ENCODE measurements at regions not wholly inside any gene's neighbourhood (a gene's known extent, or its start where the extent isn't known, plus 50 kb on each side); places are given as distances from the start of the nearest gene placed in this dataset.

DNA sequence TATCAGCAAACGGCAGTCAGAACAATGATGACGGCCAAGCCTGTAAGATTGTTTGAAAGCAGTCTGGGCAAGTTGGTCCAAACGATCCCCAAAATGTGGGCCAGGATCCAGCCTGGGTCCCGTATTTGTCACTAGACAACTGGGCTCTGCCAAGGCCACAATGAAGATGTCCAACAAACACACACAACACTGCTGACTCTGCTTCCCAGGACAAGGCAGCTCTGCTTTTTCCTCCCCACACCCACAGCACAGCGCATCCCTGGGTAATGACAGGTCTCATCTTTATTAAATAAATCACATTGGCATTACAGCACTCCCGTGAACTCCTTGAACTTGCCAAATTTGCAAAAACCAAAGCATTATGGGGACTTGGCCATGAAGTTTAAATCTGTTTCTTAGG lies 424.1 kb upstream of the ACTBL2 start:
- TF ChIP-seq, protein P1, sequence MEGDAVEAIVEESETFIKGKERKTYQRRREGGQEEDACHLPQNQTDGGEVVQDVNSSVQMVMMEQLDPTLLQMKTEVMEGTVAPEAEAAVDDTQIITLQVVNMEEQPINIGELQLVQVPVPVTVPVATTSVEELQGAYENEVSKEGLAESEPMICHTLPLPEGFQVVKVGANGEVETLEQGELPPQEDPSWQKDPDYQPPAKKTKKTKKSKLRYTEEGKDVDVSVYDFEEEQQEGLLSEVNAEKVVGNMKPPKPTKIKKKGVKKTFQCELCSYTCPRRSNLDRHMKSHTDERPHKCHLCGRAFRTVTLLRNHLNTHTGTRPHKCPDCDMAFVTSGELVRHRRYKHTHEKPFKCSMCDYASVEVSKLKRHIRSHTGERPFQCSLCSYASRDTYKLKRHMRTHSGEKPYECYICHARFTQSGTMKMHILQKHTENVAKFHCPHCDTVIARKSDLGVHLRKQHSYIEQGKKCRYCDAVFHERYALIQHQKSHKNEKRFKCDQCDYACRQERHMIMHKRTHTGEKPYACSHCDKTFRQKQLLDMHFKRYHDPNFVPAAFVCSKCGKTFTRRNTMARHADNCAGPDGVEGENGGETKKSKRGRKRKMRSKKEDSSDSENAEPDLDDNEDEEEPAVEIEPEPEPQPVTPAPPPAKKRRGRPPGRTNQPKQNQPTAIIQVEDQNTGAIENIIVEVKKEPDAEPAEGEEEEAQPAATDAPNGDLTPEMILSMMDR (IDR thresholded peaks at IDR 0.05): no peak
- no peak for TF ChIP-seq POLR2A (IDR thresholded peaks at IDR 0.05)
- 81 to 82% methylated on average over 6 of the region's 6 CpGs for WGBS, 2 donors
- intact Hi-C loops (cut with DNase I; ENCODE audit: low total_unique reads): no loop called here
- H3K4me3 ChIP-seq (ENCODE audit: low read depth, poor library complexity, severe bottlenecking): no peak overlapping the region
- no peak for DNase-seq (ENCODE audit: low spot score in 2 of 2)

DNA sequence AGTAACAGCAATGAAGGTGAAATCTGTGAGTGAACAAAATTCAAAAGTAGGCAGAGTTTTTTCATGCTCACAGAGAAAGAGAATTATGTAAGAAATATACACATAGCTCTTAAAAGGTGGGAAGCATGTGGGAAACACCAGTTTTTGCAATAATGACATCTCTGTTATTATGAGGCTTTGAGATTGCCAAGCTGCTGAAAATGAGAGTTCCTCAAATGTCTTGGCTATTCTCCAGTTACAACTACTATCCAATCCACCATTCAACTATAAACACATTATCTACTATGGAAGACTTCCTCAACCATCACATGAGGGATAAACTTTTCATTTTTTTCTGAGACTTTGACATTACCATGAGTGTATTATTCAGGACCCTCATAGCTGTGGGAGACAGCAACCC lies 420.8 kb upstream of the ACTBL2 start:
- intact Hi-C loops (cut with DNase I; ENCODE audit: low total_unique reads): no loop called here
- H3K4me3 ChIP-seq (ENCODE audit: low read depth, poor library complexity, severe bottlenecking): no peak overlapping the region
- TF ChIP-seq, protein P1 (IDR thresholded peaks at IDR 0.05): no peak
- TF ChIP-seq POLR2A (IDR thresholded peaks at IDR 0.05): no peak
- DNase-seq (ENCODE audit: low spot score in 2 of 2): no peak

DNA sequence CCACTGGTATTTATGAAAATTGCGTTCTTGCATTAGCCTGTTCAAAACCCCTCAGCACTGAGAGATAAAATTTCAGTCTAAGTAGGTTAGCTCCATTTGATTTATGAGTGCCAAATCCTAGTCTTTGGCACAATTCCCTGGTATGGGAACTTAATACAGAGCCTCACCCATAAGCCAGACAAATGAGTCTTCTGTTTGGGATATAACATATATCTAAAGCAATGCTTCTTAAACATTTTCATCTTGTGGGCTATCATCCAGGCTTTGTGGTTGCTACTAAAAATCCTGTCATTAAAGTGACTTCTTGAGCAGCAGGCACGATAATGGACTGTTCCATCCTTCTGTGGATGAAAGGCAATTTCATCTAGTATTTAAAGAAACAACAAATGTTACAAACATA lies 419.5 kb upstream of the ACTBL2 start:
- no peak for DNase-seq (ENCODE audit: low spot score in 2 of 2)
- no peak overlapping the region for H3K4me3 ChIP-seq (ENCODE audit: low read depth, poor library complexity, severe bottlenecking)
- TF ChIP-seq POLR2A (IDR thresholded peaks at IDR 0.05): no peak
- TF ChIP-seq, protein P1 (IDR thresholded peaks at IDR 0.05): no peak
- intact Hi-C loops (cut with DNase I; ENCODE audit: low total_unique reads): no loop called here
- WGBS, 2 donors: 57 to 58% methylated on average over 2 of the region's 2 CpGs

DNA sequence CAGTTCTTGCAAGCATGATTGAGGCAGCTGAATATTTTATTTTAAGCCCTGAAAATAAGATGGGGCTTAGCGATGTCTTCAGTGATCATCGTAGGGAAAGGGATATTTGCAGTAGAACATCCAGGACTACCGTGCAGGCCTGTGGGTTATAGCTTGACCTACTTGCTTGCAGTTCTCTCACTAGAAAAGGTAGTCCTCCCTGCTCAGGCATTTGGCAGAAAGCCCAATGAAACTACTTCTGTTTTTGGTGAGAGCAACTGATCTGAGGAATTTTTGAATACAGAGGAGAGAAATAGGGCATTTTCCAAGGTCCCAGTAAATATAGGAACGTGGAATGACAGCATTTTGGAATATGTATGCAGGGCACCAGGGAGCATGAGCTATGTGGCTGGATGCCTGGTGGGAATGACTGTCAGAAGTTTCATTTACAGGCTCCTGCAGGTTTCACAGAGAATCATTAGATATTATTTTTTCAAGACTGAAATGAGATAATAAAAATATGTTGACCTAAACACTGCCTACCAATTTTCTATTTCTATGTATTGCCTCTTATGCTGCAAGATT lies 417.9 kb upstream of the ACTBL2 start:
- intact Hi-C loops (cut with DNase I; ENCODE audit: low total_unique reads): no loop called here
- H3K4me3 ChIP-seq (ENCODE audit: low read depth, poor library complexity, severe bottlenecking): no peak overlapping the region
- DNase-seq (ENCODE audit: low spot score in 2 of 2): no peak
- TF ChIP-seq, protein P1 (IDR thresholded peaks at IDR 0.05): no peak
- TF ChIP-seq POLR2A (IDR thresholded peaks at IDR 0.05): no peak
- 53 to 68% methylated on average over 4 of the region's 4 CpGs for WGBS, 2 donors

DNA sequence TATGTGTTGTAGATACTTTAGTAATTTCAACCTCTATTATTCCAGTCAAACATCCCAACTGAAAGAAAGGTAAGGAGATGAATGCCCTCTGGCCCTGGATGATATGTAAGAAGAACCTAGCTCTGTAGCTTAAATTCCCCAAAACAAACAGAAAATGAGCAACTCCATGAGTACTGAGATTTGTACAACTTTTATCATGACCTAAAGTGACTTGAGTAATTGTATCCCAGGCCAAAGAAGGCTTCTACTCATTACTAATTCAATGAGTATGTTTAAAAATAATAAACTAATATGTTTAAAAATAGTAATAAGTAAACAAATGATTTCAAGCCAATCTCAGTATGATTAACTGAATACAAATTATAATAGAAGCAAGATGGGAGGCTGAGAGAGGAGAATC lies 414.0 kb upstream of the ACTBL2 start:
- TF ChIP-seq, protein P1 (IDR thresholded peaks at IDR 0.05): no peak
- TF ChIP-seq POLR2A (IDR thresholded peaks at IDR 0.05): no peak
- intact Hi-C loops (cut with DNase I; ENCODE audit: low total_unique reads): no loop called here
- no peak overlapping the region for H3K4me3 ChIP-seq (ENCODE audit: low read depth, poor library complexity, severe bottlenecking)
- no peak for DNase-seq (ENCODE audit: low spot score in 2 of 2)

DNA sequence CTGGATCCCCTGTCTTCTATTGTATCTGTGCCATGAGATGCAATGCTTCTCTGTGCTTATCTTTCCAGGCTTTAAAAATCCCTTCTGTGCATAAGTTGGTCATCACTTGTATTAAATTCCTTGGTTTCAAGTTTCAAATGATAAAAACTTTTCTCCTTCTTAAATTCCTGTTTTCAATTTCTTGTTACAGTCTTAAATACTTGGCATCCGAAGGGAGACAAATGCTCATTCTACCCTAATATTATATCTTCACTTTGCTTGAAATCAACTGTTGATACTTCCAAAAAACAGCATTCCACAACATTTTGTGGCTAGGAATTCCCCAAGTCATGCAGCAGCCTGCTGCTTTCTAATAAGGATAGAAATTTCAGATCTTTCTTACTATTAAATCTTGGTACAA lies 413.2 kb upstream of the ACTBL2 start:
- DNase-seq (ENCODE audit: low spot score in 2 of 2): no peak
- H3K4me3 ChIP-seq (ENCODE audit: low read depth, poor library complexity, severe bottlenecking): no peak overlapping the region
- intact Hi-C loops (cut with DNase I; ENCODE audit: low total_unique reads): no loop called here
- WGBS, 2 donors: 59 to 65% methylated on average over 1 of the region's 1 CpG
- TF ChIP-seq, protein P1 (IDR thresholded peaks at IDR 0.05): no peak
- TF ChIP-seq POLR2A (IDR thresholded peaks at IDR 0.05): no peak

Data from lower leg skin (tissue), 4 donors.